ENCODE measurements at regions not wholly inside any gene's neighbourhood (a gene's known extent, or its start where the extent isn't known, plus 50 kb on each side); places are given as distances from the start of the nearest gene placed in this dataset.

DNA sequence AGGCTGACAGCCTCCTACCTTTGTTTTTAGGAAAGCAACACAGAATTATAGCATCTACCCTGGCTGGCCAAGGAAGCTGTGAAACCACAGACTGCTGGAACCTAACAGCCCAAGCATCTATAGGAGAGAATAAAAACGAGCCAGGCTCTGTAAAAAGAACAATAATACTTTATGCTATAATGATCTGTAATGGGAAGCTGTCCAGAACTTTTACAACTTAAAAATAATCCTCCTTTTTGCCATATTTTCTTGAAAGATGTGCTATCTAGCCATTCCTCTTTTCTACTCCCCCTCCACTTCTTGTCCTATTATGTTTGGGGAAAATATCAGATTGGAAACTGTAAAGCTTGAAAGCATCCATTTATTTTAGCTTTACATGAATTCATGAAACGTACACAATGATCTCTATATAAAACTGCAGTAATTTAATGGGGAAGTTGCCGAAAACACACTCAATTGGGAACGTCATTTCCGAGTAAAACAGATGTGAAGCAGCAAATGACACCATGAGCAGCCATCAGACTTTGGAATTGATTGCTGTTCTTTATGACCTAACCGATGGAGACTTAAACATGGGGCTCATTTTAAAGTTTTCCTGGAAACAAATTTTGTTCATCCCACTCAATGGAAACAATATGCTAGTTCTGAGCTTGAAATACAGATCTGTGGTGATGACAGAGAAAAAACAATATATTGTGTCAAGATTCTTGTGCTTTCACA is 450.3 kb upstream of the CLINT1 start:
- WGBS, 2 donors, result 68 to 75% methylated on average over 6 of the region's 6 CpGs
- intact Hi-C loops (cut with DNase I), result no loop called here
- Histone ChIP-seq H3K9me3 (no peaks in the 10 kb centered on the region), H3K4me3 (no peak overlapping the region), H3K27me3 (no peaks in the 10 kb centered on the region), H3K36me3 (replicated peaks in 1 of 2; ENCODE audit: insufficient read depth in 1 of 2, low read depth in 2 of 2) (no peaks in the 10 kb centered on the region), H3K27ac (no peak overlapping the region), H3K4me1 (no peaks in the 10 kb centered on the region)
- DNase-seq (no peak), ATAC-seq (no peak)
- TF ChIP-seq POLR2A (IDR thresholded peaks at IDR 0.05), result no peak
- TF ChIP-seq, protein P1, sequence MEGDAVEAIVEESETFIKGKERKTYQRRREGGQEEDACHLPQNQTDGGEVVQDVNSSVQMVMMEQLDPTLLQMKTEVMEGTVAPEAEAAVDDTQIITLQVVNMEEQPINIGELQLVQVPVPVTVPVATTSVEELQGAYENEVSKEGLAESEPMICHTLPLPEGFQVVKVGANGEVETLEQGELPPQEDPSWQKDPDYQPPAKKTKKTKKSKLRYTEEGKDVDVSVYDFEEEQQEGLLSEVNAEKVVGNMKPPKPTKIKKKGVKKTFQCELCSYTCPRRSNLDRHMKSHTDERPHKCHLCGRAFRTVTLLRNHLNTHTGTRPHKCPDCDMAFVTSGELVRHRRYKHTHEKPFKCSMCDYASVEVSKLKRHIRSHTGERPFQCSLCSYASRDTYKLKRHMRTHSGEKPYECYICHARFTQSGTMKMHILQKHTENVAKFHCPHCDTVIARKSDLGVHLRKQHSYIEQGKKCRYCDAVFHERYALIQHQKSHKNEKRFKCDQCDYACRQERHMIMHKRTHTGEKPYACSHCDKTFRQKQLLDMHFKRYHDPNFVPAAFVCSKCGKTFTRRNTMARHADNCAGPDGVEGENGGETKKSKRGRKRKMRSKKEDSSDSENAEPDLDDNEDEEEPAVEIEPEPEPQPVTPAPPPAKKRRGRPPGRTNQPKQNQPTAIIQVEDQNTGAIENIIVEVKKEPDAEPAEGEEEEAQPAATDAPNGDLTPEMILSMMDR (IDR thresholded peaks at IDR 0.05), result no peak

DNA sequence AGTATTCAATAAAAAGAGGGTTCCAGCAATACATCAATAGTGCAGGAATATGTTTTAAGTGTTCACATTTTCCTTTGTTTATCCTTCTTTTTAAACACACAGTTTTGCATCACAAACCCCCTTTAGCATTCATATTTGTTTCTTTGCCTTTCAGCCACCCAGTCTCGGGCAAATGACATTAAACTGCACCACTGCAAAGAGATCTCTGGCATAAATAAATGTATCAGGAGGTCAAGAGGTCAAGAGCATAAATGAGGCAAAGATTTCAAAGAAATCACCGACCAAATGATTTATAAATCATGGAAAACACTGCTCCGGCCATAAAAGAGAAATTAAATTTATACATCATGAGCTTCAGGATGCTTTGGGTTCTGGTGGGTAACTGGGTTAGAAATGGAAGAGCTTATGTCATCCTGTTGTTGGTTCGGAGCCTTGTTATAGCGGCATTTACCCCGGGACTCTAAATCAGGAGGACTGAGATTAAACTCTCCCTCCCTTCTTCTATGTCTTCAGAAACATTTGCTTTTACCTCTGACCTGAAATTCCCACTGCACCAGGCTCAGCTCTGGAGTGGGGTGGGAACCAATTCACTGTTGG is 449.6 kb upstream of the CLINT1 start:
- Histone ChIP-seq H3K27me3 (no peaks in the 10 kb centered on the region), H3K4me1 (no peaks in the 10 kb centered on the region), H3K27ac (no peak overlapping the region), H3K9me3 (no peaks in the 10 kb centered on the region), H3K4me3 (no peak overlapping the region), H3K36me3 (replicated peaks in 1 of 2; ENCODE audit: insufficient read depth in 1 of 2, low read depth in 2 of 2) (no peaks in the 10 kb centered on the region)
- DNase-seq, result no peak
- ATAC-seq, result no peak
- TF ChIP-seq, protein P1 (IDR thresholded peaks at IDR 0.05), result no peak
- WGBS, 2 donors, result 75% methylated on average over 6 of the region's 6 CpGs
- intact Hi-C loops (cut with DNase I), result no loop called here

DNA sequence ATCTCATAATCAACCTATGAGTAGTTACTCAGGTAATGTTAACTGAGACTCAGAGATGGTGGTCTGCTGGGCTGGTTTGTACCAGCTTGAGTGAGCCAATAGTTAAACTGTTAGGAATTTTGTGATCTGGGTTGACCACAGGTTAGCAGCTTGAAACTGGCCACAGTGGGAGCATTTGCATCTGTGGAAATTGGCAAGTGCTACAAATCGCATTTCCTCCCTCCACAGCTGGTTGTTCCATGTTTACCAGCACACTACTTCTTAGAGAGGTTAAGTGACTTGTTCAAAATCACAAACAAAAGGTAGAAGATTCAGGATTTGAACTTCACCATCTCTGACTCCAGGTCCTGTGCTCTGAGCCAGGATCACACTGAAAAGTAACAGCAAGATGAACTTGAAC is 446.9 kb upstream of the CLINT1 start:
- no peak for TF ChIP-seq POLR2A (IDR thresholded peaks at IDR 0.05)
- TF ChIP-seq, protein P1 (IDR thresholded peaks at IDR 0.05), result no peak
- DNase-seq (no peak), ATAC-seq (no peak)
- H3K27me3 ChIP-seq, result no peaks in the 10 kb centered on the region
- 33 to 44% methylated on average over 1 of the region's 1 CpG for WGBS, 2 donors
- no peak overlapping the region for H3K27ac ChIP-seq
- H3K4me1 ChIP-seq, result no peaks in the 10 kb centered on the region
- H3K36me3 ChIP-seq (replicated peaks in 1 of 2; ENCODE audit: insufficient read depth in 1 of 2, low read depth in 2 of 2), result no peaks in the 10 kb centered on the region
- no peak overlapping the region for H3K4me3 ChIP-seq
- no peaks in the 10 kb centered on the region for H3K9me3 ChIP-seq
- intact Hi-C loops (cut with DNase I), result no loop called here

DNA sequence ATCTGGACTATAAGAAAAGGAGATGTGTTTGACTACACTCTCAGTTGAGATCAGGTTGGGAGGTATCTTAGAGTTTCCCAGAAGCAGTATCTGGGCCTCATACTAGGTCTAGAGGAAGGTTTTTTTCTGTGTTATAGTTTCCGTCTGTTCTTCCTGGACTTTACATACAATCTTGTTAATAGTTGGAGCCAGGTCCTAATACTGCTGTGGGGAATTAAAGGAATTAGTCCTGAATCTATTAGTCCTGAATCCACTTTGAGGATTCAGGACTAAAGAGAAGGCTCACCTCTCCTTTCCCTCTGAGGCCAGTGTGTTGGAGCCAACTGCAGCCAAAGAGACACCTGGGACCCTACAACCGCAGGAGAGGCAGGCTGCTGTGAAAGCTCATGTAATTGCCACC is 445.7 kb upstream of the CLINT1 start:
- Histone ChIP-seq H3K9me3 (no peaks in the 10 kb centered on the region), H3K27ac (no peak overlapping the region), H3K36me3 (replicated peaks in 1 of 2; ENCODE audit: insufficient read depth in 1 of 2, low read depth in 2 of 2) (no peaks in the 10 kb centered on the region), H3K4me3 (no peak overlapping the region), H3K27me3 (no peaks in the 10 kb centered on the region), H3K4me1 (no peaks in the 10 kb centered on the region)
- intact Hi-C loops (cut with DNase I), result no loop called here
- DNase-seq (no peak), ATAC-seq (no peak)
- 89 to 98% methylated on average over 2 of the region's 2 CpGs for WGBS, 2 donors
- no peak for TF ChIP-seq POLR2A (IDR thresholded peaks at IDR 0.05)
- TF ChIP-seq, protein P1 (IDR thresholded peaks at IDR 0.05), result no peak

DNA sequence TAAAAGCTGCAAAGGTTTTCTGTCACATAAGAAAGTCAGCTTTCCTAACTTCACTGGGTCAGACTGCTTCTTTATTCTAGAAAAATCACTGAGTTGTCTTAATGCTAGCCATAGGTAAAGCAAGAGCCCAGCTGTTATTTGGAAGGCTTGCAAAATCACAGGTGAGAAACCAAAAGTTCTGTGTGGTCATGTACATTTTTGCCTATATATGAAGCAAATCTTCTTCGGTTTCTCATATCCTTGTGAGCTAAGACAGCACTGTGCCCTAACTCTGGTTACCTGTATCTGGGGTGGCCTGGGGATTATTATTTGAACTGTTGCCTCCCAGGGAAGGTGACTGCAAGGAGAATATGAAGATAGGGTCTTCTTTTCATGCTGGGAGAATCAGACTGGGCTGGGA is 444.9 kb upstream of the CLINT1 start:
- TF ChIP-seq, protein P1 (IDR thresholded peaks at IDR 0.05), result no peak
- TF ChIP-seq POLR2A (IDR thresholded peaks at IDR 0.05), result no peak
- intact Hi-C loops (cut with DNase I), result no loop called here
- 88 to 91% methylated on average over 1 of the region's 1 CpG for WGBS, 2 donors
- no peak overlapping the region for H3K4me3 ChIP-seq
- DNase-seq (no peak), ATAC-seq (no peak)
- H3K4me1 ChIP-seq, result no peaks in the 10 kb centered on the region
- no peaks in the 10 kb centered on the region for H3K9me3 ChIP-seq
- no peaks in the 10 kb centered on the region for H3K27me3 ChIP-seq
- H3K36me3 ChIP-seq (replicated peaks in 1 of 2; ENCODE audit: insufficient read depth in 1 of 2, low read depth in 2 of 2), result no peaks in the 10 kb centered on the region
- H3K27ac ChIP-seq, result no peak overlapping the region
